GM18868 (cell line): ENCODE measurements at regions not wholly inside any gene's neighbourhood (a gene's known extent, or its start where the extent isn't known, plus 50 kb on each side); places are given as distances from the start of the nearest gene placed in this dataset.
"Not testable (repeated sequence)": the region's sequence is repeated elsewhere in the genome, so short reads cannot be mapped to it uniquely, and the experiment has no call there.

Source experiments
- ATAC-seq: cut with Tn5 transposase; IDR thresholded peaks from one replicate; pipeline ENCODE4 v1.9.1; 2021; ENCODE audit warnings: mild to moderate bottlenecking, moderate library complexity; ENCODE audit not compliant: unreplicated experiment

GRCh38 chr18:78240627-78241252 lies 738.9 kb upstream of the SALL3 start:
- ATAC-seq = no peak

DNA sequence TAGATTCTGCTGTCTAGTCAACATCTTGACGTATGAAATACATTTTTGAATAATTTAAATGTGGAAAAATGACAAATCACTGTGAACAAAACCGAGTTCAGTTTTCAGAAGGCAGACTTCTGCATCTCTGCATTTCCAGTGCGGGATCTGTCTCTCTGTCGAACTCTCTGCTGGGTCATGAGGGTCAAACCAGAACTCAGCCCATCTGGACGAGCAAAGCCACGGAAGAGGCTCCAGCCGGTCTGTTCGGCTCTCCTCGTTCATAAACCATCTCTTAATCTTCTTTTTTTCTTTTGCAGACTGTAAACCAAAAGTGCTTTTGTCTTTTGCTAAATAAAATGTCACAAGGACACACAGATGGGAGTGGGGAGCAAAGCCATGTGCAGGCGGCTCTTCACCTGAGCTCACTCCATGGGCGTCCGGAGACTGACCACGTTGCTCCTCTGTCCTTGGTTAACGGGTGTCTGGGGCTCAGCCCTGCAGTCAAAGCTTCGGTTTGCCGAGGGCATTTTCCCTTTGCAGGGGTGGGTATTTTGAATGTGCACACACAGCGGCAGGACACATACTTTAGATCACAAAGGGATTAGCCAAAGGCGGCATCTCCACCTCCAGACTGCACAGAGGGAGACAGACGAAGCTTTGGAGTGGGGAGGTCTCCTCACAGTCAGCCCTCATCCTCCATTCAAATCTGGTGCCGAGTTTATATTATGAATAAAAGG lies 737.9 kb upstream of the SALL3 start:
- ATAC-seq = no peak

- no peak for ATAC-seq
Measured at GRCh38 chr18:78242254-78242643, 737.4 kb upstream of the SALL3 start.

- ATAC-seq = no peak
Measured at GRCh38 chr18:78242806-78243205, 736.8 kb upstream of the SALL3 start.

- no peak for ATAC-seq
Measured at GRCh38 chr18:78244779-78245178, 734.8 kb upstream of the SALL3 start.

GRCh38 chr18:78245451-78245850 lies 734.2 kb upstream of the SALL3 start:
- no peak for ATAC-seq

GRCh38 chr18:78246050-78246449 lies 733.6 kb upstream of the SALL3 start:
- no peak for ATAC-seq

GRCh38 chr18:78246588-78246987 lies 733.0 kb upstream of the SALL3 start:
- ATAC-seq = no peak

GRCh38 chr18:78247615-78248289 lies 731.9 kb upstream of the SALL3 start:
- ATAC-seq = no peak

GRCh38 chr18:78255013-78255412 lies 724.6 kb upstream of the SALL3 start:
- ATAC-seq = no peak

- no peak for ATAC-seq
Measured at GRCh38 chr18:78268226-78268988, 711.2 kb upstream of the SALL3 start.

DNA sequence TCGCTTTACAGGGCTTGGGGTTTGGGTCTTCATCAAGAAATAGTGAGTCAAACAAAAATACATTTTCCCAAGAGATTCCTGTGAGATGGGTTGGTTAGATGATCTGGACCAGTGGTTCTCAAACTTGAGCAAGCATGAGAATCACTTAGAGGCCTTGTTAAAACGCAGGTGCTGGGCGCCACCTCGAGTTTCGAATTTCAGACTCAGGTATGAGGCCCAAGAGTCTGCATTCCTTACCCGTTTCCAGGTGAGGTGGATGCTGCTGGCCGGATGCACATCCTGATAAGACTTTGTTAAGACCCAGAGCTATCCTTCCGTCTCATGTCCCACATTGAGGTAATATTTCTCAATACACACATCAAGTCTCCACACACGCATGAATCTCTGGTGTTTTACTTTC lies 707.8 kb upstream of the SALL3 start:
- ATAC-seq = no peak

GRCh38 chr18:78273876-78274275 lies 705.7 kb upstream of the SALL3 start:
- no peak for ATAC-seq

- not testable (repeated sequence) for ATAC-seq
Measured at GRCh38 chr18:78283425-78283824, 696.2 kb upstream of the SALL3 start.

GRCh38 chr18:78292618-78293380 lies 686.8 kb upstream of the SALL3 start:
- no peak for ATAC-seq

GRCh38 chr18:78293540-78293939 lies 686.1 kb upstream of the SALL3 start:
- ATAC-seq = no peak

DNA sequence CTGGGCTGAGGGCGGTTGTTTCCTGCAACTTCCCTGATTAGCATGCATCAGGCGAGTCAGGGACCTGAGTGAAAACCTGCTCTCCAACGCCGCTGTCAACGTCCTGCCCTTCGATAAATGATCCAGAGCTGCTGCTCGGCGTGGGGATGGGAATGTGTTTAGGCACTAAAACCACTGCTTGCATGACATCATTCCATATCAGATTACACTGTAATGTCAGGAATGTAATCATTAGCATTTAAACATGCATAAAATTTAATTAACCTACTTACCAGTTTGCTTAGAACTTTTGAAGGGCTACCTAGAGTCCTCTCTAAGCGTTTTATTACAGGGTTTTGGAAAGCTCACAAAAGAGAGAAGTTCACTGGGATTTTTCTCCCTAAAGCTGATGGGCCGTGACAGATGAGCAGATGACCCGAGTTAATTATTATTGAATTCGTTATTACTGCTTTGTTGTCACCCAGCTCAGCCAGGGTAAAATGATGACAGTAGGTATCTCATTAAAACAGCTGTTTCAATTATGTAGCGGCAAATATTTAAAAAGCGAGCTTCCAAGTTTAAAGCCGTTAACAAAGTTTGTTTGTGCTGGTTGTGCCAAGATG lies 685.6 kb upstream of the SALL3 start:
- no peak for ATAC-seq

GRCh38 chr18:78295262-78295661 lies 684.4 kb upstream of the SALL3 start:
- ATAC-seq = no peak

GRCh38 chr18:78296166-78296565 lies 683.5 kb upstream of the SALL3 start:
- no peak for ATAC-seq

DNA sequence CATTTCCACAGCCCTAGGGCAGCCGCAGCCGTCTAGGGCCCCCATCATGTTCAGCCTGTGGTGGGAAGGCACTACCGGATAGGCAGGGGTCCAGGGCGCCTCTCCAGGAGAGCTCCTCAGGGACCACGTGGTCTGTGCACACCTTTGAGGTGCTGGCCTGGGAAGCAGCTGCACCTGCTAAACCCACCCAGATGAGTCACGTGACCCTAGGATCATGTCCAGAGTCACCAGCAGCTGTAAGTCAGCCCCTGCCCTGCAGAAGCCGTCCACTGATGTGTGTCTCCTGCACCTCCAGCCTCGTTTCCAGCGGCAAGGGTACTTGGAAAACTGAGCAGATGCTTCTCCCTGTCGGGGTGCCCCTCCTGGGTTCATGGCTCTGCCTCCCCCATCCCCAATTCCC lies 682.6 kb upstream of the SALL3 start:
- no peak for ATAC-seq
